ENCODE measurements at regions not wholly inside any gene's neighbourhood (a gene's known extent, or its start where the extent isn't known, plus 50 kb on each side); places are given as distances from the start of the nearest gene placed in this dataset.

- no peak overlapping the region for H2AFZ ChIP-seq (ENCODE audit: low read depth, low read length, poor library complexity, severe bottlenecking)
- H3K9ac ChIP-seq (ENCODE audit: low read length) = no peak overlapping the region
- H3K9me2 ChIP-seq (ENCODE audit: insufficient read depth) = no peaks in the 10 kb centered on the region
- ChIA-PET POLR2A (no interaction called here), CTCF (no interaction called here), RAD21 (ENCODE audit: low non-redundant PET in 1 of 2, low total read pairs in 2 of 2, uncharacterized antibody in 2 of 2, unreplicated experiment in 2 of 2) (no interaction called here)
- TF ChIP-seq POLR2AphosphoS5 (IDR thresholded peaks at IDR 0.05; ENCODE audit: low read depth, low read length) = no peak
- TF ChIP-seq EZH2phosphoT487 (IDR thresholded peaks at IDR 0.05; ENCODE audit: borderline replicate concordance) = no peak
- TF ChIP-seq ELF1 (IDR thresholded peaks at IDR 0.05; ENCODE audit: borderline replicate concordance, low read depth) = no peak
- TF ChIP-seq EZH2 (IDR thresholded peaks at IDR 0.05) = no peak
- no peaks in the 10 kb centered on the region for H4K20me1 ChIP-seq (ENCODE audit: insufficient read depth)
- no peaks in the 10 kb centered on the region for H3K36me3 ChIP-seq (ENCODE audit: control insufficient read depth in 1 of 2, insufficient read depth in 2 of 2, low read length in 2 of 2)
- H3K27ac ChIP-seq (ENCODE audit: low read depth, low read length) = no peak overlapping the region
- H3K4me3 ChIP-seq (replicated peaks in 1 of 2; ENCODE audit: low read depth in 1 of 2, low read length in 2 of 2) = no peak overlapping the region
- H3K4me2 ChIP-seq (ENCODE audit: low read length) = no peak overlapping the region
- H3K9me3 ChIP-seq (ENCODE audit: control insufficient read depth in 1 of 2, insufficient read depth in 1 of 2, low read depth in 1 of 2, low read length in 2 of 2) = peaks cover 0 to 9% of the 10 kb centered on the region in 2 experiments; a peak in 1 of 4 replicates
- no peak for DNase-seq (ENCODE audit: low read depth, low spot score)
- ATAC-seq = no peak
- BruUV-seq (replicated peaks) = no TSS peak
- H3K79me2 ChIP-seq (ENCODE audit: insufficient read depth, low read length) = no peaks in the 10 kb centered on the region
- no peaks in the 10 kb centered on the region for H3K27me3 ChIP-seq (ENCODE audit: insufficient read depth, low read length)
- intact Hi-C loops (cut with micrococcal nuclease) = no loop called here
- H3K4me1 ChIP-seq (ENCODE audit: control insufficient read depth in 1 of 2, insufficient read depth in 2 of 2, low read length in 2 of 2) = peaks cover 0 to 9% of the 10 kb centered on the region in 2 experiments; a peak in 2 of 4 replicates
Observed at GRCh38 chr6:77337392-77337791, 125.9 kb downstream of the HTR1B start.

GRCh38 chr6:77334093-77334492 is 129.2 kb downstream of the HTR1B start:
- Histone ChIP-seq H2AFZ (ENCODE audit: low read depth, low read length, poor library complexity, severe bottlenecking) (no peak overlapping the region), H3K9me3 (ENCODE audit: control insufficient read depth in 1 of 2, insufficient read depth in 1 of 2, low read depth in 1 of 2, low read length in 2 of 2) (peaks cover 0 to 9% of the 10 kb centered on the region in 2 experiments; a peak in 1 of 4 replicates), H4K20me1 (ENCODE audit: insufficient read depth) (no peaks in the 10 kb centered on the region), H3K4me3 (replicated peaks in 1 of 2; ENCODE audit: low read depth in 1 of 2, low read length in 2 of 2) (no peak overlapping the region), H3K27ac (ENCODE audit: low read depth, low read length) (no peak overlapping the region), H3K9me2 (ENCODE audit: insufficient read depth) (no peaks in the 10 kb centered on the region), H3K4me2 (ENCODE audit: low read length) (no peak overlapping the region), H3K9ac (ENCODE audit: low read length) (no peak overlapping the region), H3K27me3 (ENCODE audit: insufficient read depth, low read length) (no peaks in the 10 kb centered on the region), H3K4me1 (ENCODE audit: control insufficient read depth in 1 of 2, insufficient read depth in 2 of 2, low read length in 2 of 2) (no peaks in the 10 kb centered on the region), H3K79me2 (ENCODE audit: insufficient read depth, low read length) (no peaks in the 10 kb centered on the region), H3K36me3 (ENCODE audit: control insufficient read depth in 1 of 2, insufficient read depth in 2 of 2, low read length in 2 of 2) (no peaks in the 10 kb centered on the region)
- RAD21 ChIA-PET (ENCODE audit: low non-redundant PET in 1 of 2, low total read pairs in 2 of 2, uncharacterized antibody in 2 of 2, unreplicated experiment in 2 of 2) = no interaction called here
- POLR2A ChIA-PET = no interaction called here
- ATAC-seq (no peak), DNase-seq (ENCODE audit: low read depth, low spot score) (no peak)
- BruUV-seq (replicated peaks) = no TSS peak
- intact Hi-C loops (cut with micrococcal nuclease) = no loop called here
- CTCF ChIA-PET = no interaction called here
- TF ChIP-seq EZH2phosphoT487 (IDR thresholded peaks at IDR 0.05; ENCODE audit: borderline replicate concordance) = no peak
